GM12891 (cell line): ENCODE measurements at regions not wholly inside any gene's neighbourhood (a gene's known extent, or its start where the extent isn't known, plus 50 kb on each side); places are given as distances from the start of the nearest gene placed in this dataset.
A peak's percentile ranks its signal among the peaks of the same experiment; 100 is the strongest.

Experiments used
- DNase-seq: peaks from one replicate; pipeline ENCODE4 v3.0.0; 2011; ENCODE audit warnings: low spot score; ENCODE audit not compliant: insufficient read length
- FAIRE-seq: peaks from 2 replicates; lab custom pipeline; 2011; peaks lifted over from hg19 to GRCh38; lab: Jason Lieb, UNC
- PAX5 ChIP-seq: IDR thresholded peaks from 2 replicates; pipeline ENCODE4 v1.6.1; 2011; ENCODE audit warnings: low read length, moderate library complexity, mild to moderate bottlenecking; ENCODE audit not compliant: insufficient read depth, severe bottlenecking
- POLR2A ChIP-seq: IDR thresholded peaks from 2 replicates; pipeline ENCODE4 v1.6.1; 2011; ENCODE audit warnings: low read depth, low read length, control low read depth
- POLR2AphosphoS5 ChIP-seq: IDR thresholded peaks from 2 replicates; pipeline ENCODE4 v1.6.1; 2011; ENCODE audit warnings: low read depth, low read length, control low read depth
- POU2F2 ChIP-seq: IDR thresholded peaks from 2 replicates; pipeline ENCODE4 v1.6.1; 2011; ENCODE audit warnings: low read depth, mild to moderate bottlenecking, control low read depth, low read length, moderate library complexity
- SPI1 ChIP-seq: IDR thresholded peaks from 2 replicates; pipeline ENCODE4 v1.6.1; 2011; ENCODE audit warnings: low read depth, low read length, control low read depth
- TAF1 ChIP-seq: IDR thresholded peaks from 2 replicates; pipeline ENCODE4 v1.6.1; 2011; ENCODE audit warnings: low read depth, low read length, control low read depth

- FAIRE-seq (no peak), DNase-seq (no peak)
- TF ChIP-seq PAX5 (no peak), POLR2AphosphoS5 (no peak), SPI1 (no peak), POLR2A (no peak), POU2F2 (no peak), TAF1 (no peak)
Observed at GRCh38 chr11:134741453-134742223, 329.6 kb upstream of the B3GAT1 start.

- FAIRE-seq (peak; percentile 93), DNase-seq (no peak)
- TF ChIP-seq POLR2AphosphoS5 (no peak), POU2F2 (no peak), TAF1 (no peak), POLR2A (no peak), PAX5 (no peak)
Observed at GRCh38 chr11:134740590-134741261, 328.7 kb upstream of the B3GAT1 start.

- FAIRE-seq (no peak), DNase-seq (no peak)
- TF ChIP-seq POLR2A: no peak
- no peak for TF ChIP-seq TAF1
- no peak for TF ChIP-seq POU2F2
- TF ChIP-seq SPI1: no peak
- TF ChIP-seq POLR2AphosphoS5: no peak
- TF ChIP-seq PAX5: no peak
Observed at GRCh38 chr11:134739136-134739535, 327.1 kb upstream of the B3GAT1 start.

- FAIRE-seq (no peak), DNase-seq (no peak)
- TF ChIP-seq POU2F2 (no peak), PAX5 (no peak), POLR2A (no peak), SPI1 (no peak), TAF1 (no peak), POLR2AphosphoS5 (no peak)
Observed at GRCh38 chr11:134738581-134738980, 326.5 kb upstream of the B3GAT1 start.

- DNase-seq (no peak), FAIRE-seq (no peak)
- TF ChIP-seq TAF1: no peak
- TF ChIP-seq PAX5: no peak
- no peak for TF ChIP-seq POU2F2
- TF ChIP-seq POLR2A: no peak
- TF ChIP-seq POLR2AphosphoS5: no peak
- TF ChIP-seq SPI1: no peak
Observed at GRCh38 chr11:134737563-134738510, 325.8 kb upstream of the B3GAT1 start.

GRCh38 chr11:134736251-134736947 lies 324.4 kb upstream of the B3GAT1 start:
- FAIRE-seq (no peak), DNase-seq (no peak)
- TF ChIP-seq POLR2AphosphoS5: no peak

- no peak for TF ChIP-seq PAX5
- TF ChIP-seq POLR2AphosphoS5: no peak
- no peak for TF ChIP-seq SPI1
- TF ChIP-seq TAF1: no peak
- no peak for TF ChIP-seq POU2F2
- TF ChIP-seq POLR2A: no peak
- no peak for DNase-seq
- no peak for FAIRE-seq
Observed at GRCh38 chr11:134734894-134735293, 322.9 kb upstream of the B3GAT1 start.

- FAIRE-seq (no peak), DNase-seq (no peak)
- TF ChIP-seq TAF1 (no peak), POLR2AphosphoS5 (no peak), POLR2A (no peak), POU2F2 (no peak)
Observed at GRCh38 chr11:134734141-134734845, 322.3 kb upstream of the B3GAT1 start.

- no peak for TF ChIP-seq PAX5
- no peak for TF ChIP-seq POU2F2
- no peak for TF ChIP-seq SPI1
- TF ChIP-seq POLR2A: no peak
- TF ChIP-seq TAF1: no peak
- TF ChIP-seq POLR2AphosphoS5: no peak
- FAIRE-seq (no peak), DNase-seq (no peak)
Observed at GRCh38 chr11:134733646-134734045, 321.6 kb upstream of the B3GAT1 start.
